GM19395 (cell line): ENCODE measurements at regions not wholly inside any gene's neighbourhood (a gene's known extent, or its start where the extent isn't known, plus 50 kb on each side); places are given as distances from the start of the nearest gene placed in this dataset.

Experiments used
- ATAC-seq: cut with Tn5 transposase; IDR thresholded peaks from one replicate; pipeline ENCODE4 v1.9.1; 2021; ENCODE audit warnings: mild to moderate bottlenecking, moderate library complexity; ENCODE audit not compliant: unreplicated experiment

DNA sequence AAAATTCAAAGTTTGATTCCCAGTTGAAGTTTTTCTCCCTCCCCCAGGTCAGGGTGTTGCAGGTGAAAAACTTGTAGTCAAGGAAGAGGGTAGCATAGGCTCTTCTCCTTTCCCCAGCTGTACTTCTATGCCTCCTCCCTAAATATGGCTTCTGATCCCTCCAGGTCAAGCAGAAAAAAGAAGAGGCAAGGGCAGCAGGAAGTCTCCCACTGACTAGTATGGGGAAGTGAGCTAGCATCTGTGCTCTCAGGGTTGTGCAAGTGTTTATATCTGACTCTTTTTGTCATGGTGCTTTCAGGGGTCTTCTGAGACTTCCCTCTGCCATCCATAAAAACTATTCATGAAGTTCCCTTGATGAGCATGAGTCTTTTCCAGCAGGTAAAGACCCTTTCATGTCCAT, 76.0 kb downstream of the ATPSCKMT start:
- ATAC-seq = no peak

GRCh38 chr5:10172247-10172646, 77.4 kb downstream of the ATPSCKMT start:
- ATAC-seq = no peak

DNA sequence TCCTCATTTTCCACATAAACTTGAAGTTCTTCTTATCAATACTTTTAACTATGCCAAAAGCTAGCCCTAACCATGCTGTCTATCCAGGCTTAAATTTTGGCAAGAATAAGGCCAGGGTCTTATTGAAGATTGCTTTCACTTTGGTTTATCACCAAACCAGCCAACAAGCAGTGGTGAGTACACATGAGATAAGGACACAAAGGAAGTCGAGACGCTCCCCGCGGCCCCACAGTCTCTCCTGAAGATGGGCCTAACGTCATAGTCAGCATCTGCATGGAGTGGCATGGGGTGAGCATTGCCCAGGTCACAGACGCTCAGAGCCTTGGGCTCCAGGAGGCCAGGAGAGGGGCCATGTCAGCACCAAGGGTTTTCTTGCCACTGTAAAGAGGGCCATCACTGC, 80.3 kb downstream of the ATPSCKMT start:
- no peak for ATAC-seq

DNA sequence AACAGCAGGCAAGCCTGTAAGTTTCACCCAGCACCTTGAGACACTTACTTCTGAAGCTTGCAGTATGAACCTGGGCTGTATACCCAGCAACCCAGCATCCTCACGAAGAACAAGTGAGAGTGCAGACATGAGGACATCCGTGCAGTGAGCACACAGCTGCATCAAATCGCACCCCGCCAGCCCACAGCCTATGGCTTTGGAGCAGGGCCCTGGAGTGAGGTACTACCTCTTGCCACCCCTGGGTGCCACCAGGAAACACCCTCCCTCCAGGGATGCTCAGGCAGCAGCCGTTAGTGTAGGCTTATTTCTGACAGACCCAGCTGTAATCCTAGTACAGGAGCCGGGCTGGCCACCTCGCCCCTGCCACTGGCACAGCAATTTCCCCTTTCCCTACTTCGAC, 81.4 kb downstream of the ATPSCKMT start:
- no peak for ATAC-seq

- no peak for ATAC-seq
These were observed 81.9 kb downstream of the ATPSCKMT start for GRCh38 chr5:10167806-10168205.

GRCh38 chr5:10166392-10166791, 83.3 kb downstream of the ATPSCKMT start:
- no peak for ATAC-seq

GRCh38 chr5:10162468-10162867, 87.2 kb downstream of the ATPSCKMT start:
- ATAC-seq = no peak

DNA sequence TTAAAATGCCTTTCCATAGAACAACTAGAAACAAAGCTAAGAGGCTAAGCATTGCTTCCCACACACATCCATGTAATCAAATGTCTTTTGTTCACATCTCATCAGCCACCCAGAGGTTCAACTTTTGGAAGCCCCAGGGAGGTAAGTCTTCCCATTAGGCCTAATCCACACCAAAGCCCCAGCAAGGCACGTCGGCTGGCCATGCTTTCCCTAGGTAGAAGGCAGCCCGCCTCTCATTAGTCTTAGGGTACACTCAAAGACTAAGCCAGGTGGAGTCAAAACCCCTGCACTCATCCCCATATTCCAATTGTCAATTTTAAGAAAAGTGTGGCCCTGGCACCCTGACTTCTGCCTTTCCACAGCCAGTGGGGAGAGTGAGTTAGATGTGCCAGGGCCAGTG, 87.9 kb downstream of the ATPSCKMT start:
- ATAC-seq = no peak

DNA sequence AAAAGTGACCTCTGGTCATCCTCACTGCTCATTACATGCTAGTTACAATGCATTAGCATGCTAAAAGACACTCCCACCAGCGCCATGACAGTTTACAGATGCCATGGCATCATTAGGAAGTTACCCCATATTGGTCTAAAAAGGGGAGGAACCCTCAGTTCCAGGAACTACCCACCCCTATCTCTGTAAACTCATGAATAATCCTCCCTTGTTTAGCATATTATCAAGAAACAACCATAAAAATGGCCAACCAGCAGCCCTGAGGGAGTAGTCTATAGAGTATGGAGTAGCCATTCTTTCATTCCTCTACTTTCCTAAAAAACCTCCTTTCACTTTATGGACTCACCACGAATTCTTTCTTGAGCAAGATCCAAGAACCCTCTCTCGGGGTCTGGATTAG, 89.4 kb downstream of the ATPSCKMT start:
- no peak for ATAC-seq

GRCh38 chr5:10158886-10159285, 90.8 kb downstream of the ATPSCKMT start:
- ATAC-seq = no peak

DNA sequence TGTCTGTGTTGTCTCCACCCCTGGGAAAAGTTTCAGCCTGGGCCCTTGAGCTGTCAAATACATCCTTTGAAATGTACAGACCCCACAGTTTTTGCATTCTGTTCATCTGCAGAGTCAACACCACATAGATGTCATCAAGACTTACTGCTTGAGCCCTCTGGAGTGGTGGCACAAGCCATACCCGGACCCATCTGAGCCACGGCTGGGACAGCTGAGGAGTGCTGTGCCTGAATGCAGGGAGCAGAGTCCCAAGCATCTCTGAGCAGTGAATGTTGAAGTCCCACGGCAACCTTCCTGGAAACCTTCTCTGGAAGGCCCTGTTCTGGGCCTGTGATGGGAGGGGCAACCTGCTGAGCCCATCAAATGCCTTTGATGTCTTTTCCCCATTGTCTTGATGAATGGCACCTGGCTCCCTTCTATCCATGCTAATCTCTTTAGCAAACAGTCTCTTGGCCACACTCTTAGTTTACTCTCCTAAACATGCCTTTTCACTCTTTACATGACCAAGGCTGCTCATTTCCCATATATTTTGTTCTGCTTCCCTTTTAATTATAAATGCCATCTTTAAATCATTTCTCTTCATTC, 92.5 kb downstream of the ATPSCKMT start:
- ATAC-seq = no peak

- ATAC-seq = no peak
These were observed 93.6 kb downstream of the ATPSCKMT start for GRCh38 chr5:10155897-10156667.

GRCh38 chr5:10153808-10154537, 95.7 kb downstream of the ATPSCKMT start:
- ATAC-seq = no peak

- no peak for ATAC-seq
These were observed 96.3 kb downstream of the ATPSCKMT start for GRCh38 chr5:10153394-10153793.

DNA sequence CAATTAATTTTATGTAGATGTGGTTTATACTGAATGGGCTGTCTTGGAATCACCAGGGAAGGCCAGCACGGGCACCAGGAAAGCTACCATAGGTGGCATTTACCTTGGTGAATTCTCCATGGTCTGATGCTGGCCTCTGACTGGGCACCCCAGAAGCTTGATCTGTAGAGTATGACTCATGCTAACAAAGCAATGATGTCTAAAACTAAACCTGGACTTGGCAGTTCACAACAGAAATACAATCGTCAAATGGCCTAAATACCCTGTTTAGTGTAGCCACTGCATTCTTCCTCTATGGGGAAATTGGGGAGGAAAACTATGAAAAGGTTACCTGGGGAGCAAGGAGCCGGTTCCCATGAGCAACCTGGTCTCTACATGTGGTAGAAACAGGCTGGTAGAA, 98.0 kb downstream of the ATPSCKMT start:
- no peak for ATAC-seq

- ATAC-seq = no peak
These were observed 99.8 kb downstream of the ATPSCKMT start for GRCh38 chr5:10149911-10150310.

DNA sequence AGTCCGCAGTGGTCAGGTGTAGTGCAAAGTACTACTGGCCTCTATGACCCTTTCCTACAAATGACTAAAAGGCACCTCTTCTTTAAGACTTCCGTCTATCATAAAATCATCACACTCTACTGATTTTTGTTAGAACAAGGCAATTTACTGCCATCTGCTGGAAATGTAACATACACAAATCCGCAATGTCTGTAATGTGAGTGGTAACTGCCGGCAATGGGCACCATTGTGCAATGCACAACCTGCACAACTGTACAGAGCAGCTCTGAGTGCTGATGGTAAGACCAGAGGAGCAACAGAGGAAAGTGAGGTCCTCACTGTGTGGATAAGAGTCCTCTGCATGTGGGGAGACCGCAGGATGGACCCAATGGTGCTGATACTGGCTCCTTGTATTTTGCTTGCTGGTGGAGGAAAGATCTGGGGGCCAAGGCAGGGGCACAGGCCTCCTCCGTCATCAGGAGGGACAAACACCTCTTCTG, 103.7 kb downstream of the ATPSCKMT start:
- ATAC-seq = no peak

DNA sequence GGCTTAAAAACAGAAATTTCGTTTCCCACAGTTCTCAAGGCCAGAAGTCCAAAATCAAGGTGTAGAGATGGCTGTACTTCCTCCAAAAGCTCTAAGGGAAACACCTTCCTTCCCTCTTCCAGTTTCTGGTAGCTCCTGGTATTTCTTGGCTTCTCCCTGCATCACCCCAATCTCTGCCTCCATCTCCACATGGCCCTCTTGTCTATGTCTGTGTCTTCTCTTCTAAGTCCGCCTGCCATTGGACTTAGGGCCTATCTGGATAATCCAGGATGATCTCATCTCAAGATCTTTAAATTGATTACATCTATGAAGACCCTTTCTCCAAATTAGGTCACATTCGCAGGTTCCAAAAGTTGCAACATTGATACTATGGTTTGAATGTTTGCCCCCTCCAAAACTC, 105.6 kb downstream of the ATPSCKMT start:
- no peak for ATAC-seq

- ATAC-seq = no peak
These were observed 109.3 kb downstream of the ATPSCKMT start for GRCh38 chr5:10140195-10140973.

DNA sequence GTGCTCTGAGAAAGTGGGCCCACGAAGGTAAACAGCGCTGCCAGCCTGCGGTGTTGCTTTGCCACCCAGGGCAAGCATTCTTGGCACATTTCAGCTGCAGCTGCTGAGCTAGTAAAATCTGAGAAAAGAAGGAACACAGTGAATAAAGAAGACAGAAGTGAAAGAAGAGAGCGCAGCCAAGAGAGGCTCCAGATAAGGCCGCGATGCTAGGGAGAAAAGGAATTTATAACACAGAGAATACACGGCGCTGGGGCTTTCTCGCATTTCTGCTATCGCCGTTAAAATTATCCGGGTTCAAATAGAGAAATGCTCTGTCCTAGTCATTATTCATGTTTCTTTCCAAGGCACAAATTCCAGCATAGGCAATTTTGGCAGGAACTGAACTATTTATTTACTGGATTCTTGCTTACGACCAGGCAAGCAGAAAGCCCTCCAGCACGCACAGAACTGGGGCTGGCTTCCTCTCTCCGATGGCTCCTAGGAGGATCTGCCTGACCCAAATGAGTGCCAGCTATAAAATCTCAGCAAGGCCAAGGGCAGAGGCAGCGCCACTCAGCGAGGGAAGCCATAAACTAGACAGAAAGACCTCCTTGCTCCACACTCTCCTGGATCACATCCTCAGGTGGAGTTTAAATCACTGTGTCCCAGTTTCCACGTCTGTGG, 111.2 kb downstream of the ATPSCKMT start:
- ATAC-seq = no peak

GRCh38 chr5:10133830-10134229, 115.9 kb downstream of the ATPSCKMT start:
- ATAC-seq = no peak
